H1 (cell line): ENCODE measurements at regions not wholly inside any gene's neighbourhood (a gene's known extent, or its start where the extent isn't known, plus 50 kb on each side); places are given as distances from the start of the nearest gene placed in this dataset.

Experiments used
- CHD7 ChIP-seq: fragments of 300-600 bp; sonication (generic); IDR thresholded peaks from 2 replicates; pipeline ENCODE4 v1.7.1; 2012; ENCODE audit warnings: low read length, moderate library complexity, mild to moderate bottlenecking, inconsistent platforms; ENCODE audit not compliant: insufficient replicate concordance
- EGR1 ChIP-seq: IDR thresholded peaks from 2 replicates; pipeline ENCODE4 v1.6.1; 2011; ENCODE audit warnings: low read depth, low read length, borderline replicate concordance
- SUZ12 ChIP-seq: fragments of 200-600 bp; sonication (generic); IDR thresholded peaks from 2 replicates; pipeline ENCODE4 v1.6.1; 2012; ENCODE audit warnings: mild to moderate bottlenecking, inconsistent platforms, low read length, moderate library complexity, mixed read lengths

DNA sequence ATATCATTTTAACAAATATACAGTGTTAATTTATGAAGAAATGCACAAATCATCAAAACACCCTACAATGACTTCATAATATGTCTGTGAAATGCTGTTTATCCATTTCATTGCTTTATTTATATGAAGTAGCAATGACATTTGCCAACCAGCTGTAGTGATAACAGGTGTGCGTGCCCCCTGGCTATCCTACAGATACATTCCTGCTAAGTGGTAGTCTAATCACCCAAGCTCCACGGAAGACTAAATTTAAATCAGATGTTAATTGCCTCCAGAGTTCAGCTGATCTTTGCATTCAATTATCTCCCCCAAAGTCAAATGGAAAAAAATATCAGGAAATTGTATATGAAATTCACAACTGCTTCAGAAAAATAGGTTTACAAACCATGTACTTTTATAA, 1164.2 kb upstream of the LRRN3 start (continued):
- TF ChIP-seq CHD7 = no peak
- no peak for TF ChIP-seq SUZ12
- TF ChIP-seq EGR1 = no peak
